ENCODE measurements at regions not wholly inside any gene's neighbourhood (a gene's known extent, or its start where the extent isn't known, plus 50 kb on each side); places are given as distances from the start of the nearest gene placed in this dataset.

- peaks cover 5% of the 10 kb centered on the region for H3K4me1 Mint-ChIP-seq
- no peak overlapping the region for H3K27ac Mint-ChIP-seq
- no peak for TF ChIP-seq CTCF (IDR thresholded peaks at IDR 0.05)
- H3K36me3 Mint-ChIP-seq (ENCODE audit: low read depth), result no peaks in the 10 kb centered on the region
- no peak for DNase-seq
- no peaks in the 10 kb centered on the region for H3K9me3 Mint-ChIP-seq
- H3K27me3 Mint-ChIP-seq (ENCODE audit: low read depth, poor library complexity), result no peaks in the 10 kb centered on the region
- H3K4me3 Mint-ChIP-seq, result no peak overlapping the region
Observed at GRCh38 chr12:9276990-9277389, 68.8 kb upstream of the PZP start.

- Mint-ChIP-seq H3K36me3 (ENCODE audit: low read depth) (no peaks in the 10 kb centered on the region), H3K4me1 (peaks cover 5% of the 10 kb centered on the region), H3K27me3 (ENCODE audit: low read depth, poor library complexity) (peaks cover 2% of the 10 kb centered on the region), H3K4me3 (no peak overlapping the region), H3K27ac (no peak overlapping the region), H3K9me3 (no peaks in the 10 kb centered on the region)
- TF ChIP-seq CTCF (IDR thresholded peaks at IDR 0.05), result no peak
- DNase-seq, result no peak
Observed at GRCh38 chr12:9273276-9273675, 65.1 kb upstream of the PZP start.

GRCh38 chr12:9271875-9272274 lies 63.7 kb upstream of the PZP start:
- no peak for DNase-seq
- TF ChIP-seq CTCF (IDR thresholded peaks at IDR 0.05), result no peak
- Mint-ChIP-seq H3K4me3 (no peak overlapping the region), H3K36me3 (ENCODE audit: low read depth) (no peaks in the 10 kb centered on the region), H3K9me3 (no peaks in the 10 kb centered on the region), H3K27ac (no peak overlapping the region), H3K27me3 (ENCODE audit: low read depth, poor library complexity) (peaks cover 2% of the 10 kb centered on the region), H3K4me1 (peaks cover 1% of the 10 kb centered on the region)

GRCh38 chr12:9264546-9264945 lies 56.4 kb upstream of the PZP start:
- no peaks in the 10 kb centered on the region for H3K36me3 Mint-ChIP-seq (ENCODE audit: low read depth)
- no peak overlapping the region for H3K4me3 Mint-ChIP-seq
- H3K4me1 Mint-ChIP-seq, result no peaks in the 10 kb centered on the region
- TF ChIP-seq CTCF (IDR thresholded peaks at IDR 0.05), result no peak
- no peak for DNase-seq
- H3K27me3 Mint-ChIP-seq (ENCODE audit: low read depth, poor library complexity), result no peaks in the 10 kb centered on the region
- no peak overlapping the region for H3K27ac Mint-ChIP-seq
- H3K9me3 Mint-ChIP-seq, result no peaks in the 10 kb centered on the region

GRCh38 chr12:9260931-9261330 lies 52.7 kb upstream of the PZP start:
- Mint-ChIP-seq H3K4me1 (no peaks in the 10 kb centered on the region), H3K9me3 (peaks cover 3% of the 10 kb centered on the region), H3K36me3 (ENCODE audit: low read depth) (peaks cover 9% of the 10 kb centered on the region), H3K4me3 (no peak overlapping the region), H3K27me3 (ENCODE audit: low read depth, poor library complexity) (no peaks in the 10 kb centered on the region), H3K27ac (no peak overlapping the region)
- no peak for TF ChIP-seq CTCF (IDR thresholded peaks at IDR 0.05)
- no peak for DNase-seq

GRCh38 chr12:9258676-9259075 lies 50.5 kb upstream of the PZP start:
- no peak overlapping the region for H3K4me3 Mint-ChIP-seq
- H3K36me3 Mint-ChIP-seq (ENCODE audit: low read depth), result peaks cover 9% of the 10 kb centered on the region
- H3K27me3 Mint-ChIP-seq (ENCODE audit: low read depth, poor library complexity), result no peaks in the 10 kb centered on the region
- H3K27ac Mint-ChIP-seq, result no peak overlapping the region
- peaks cover 3% of the 10 kb centered on the region for H3K9me3 Mint-ChIP-seq
- H3K4me1 Mint-ChIP-seq, result no peaks in the 10 kb centered on the region
- no peak for DNase-seq
- no peak for TF ChIP-seq CTCF (IDR thresholded peaks at IDR 0.05)
